ENCODE measurements at regions not wholly inside any gene's neighbourhood (a gene's known extent, or its start where the extent isn't known, plus 50 kb on each side); places are given as distances from the start of the nearest gene placed in this dataset.

DNA sequence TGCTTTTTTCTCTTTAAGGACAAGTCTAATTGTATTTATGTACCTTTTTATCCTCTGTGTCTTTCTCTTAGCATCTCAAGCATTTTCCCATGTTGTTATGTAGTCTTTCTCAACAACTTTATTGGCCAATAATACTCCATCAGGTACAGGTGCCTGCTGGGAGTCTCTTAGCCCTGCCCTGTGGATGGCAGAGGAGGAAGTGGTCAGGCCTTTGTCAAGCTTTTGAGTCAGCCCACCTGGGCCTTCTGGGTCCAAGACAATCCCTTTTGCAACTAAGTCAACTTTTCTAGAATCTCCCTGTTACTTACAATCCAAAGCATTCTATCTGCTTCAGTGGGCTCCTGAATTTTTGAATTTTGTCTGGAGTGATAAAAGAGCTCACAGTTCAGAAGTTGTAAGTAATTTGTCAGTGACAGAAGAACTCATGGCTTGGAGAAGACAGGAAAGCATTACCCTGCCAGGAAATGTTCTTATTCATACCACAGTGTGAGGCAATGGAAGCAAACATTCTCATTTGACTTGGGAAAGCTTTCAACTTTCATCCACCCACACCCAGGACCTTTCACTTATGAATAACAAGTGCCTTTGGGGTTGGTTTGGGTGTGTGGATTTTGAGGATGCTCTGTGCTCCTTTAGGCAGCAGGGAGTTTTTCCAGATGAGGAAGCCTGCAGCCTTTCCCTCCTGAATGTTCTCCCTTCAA is 200.0 kb upstream of the S1PR3 start:
- DNase-seq: peak; percentile 23
- Mint-ChIP-seq H3K9me3 (ENCODE audit: low read depth) (peaks cover 2% of the 10 kb centered on the region), H3K4me3 (no peak overlapping the region), H3K27ac (no peak overlapping the region), H3K4me1 (peaks cover 25% of the 10 kb centered on the region), H3K27me3 (peaks cover 16% of the 10 kb centered on the region), H3K36me3 (ENCODE audit: low read depth) (no peaks in the 10 kb centered on the region)
- intact Hi-C loops (cut with DNase I, micrococcal nuclease): no loop called here
- ChIA-PET POLR2A (no interaction called here), CTCF (interaction anchor here (0.7 to 1.2 kb wide), 2 partner anchors 17 to 24 kb away, joined by 3 read pairs; no protein-coding TSS in a partner anchor)
- peak; percentile 65 for ATAC-seq

DNA sequence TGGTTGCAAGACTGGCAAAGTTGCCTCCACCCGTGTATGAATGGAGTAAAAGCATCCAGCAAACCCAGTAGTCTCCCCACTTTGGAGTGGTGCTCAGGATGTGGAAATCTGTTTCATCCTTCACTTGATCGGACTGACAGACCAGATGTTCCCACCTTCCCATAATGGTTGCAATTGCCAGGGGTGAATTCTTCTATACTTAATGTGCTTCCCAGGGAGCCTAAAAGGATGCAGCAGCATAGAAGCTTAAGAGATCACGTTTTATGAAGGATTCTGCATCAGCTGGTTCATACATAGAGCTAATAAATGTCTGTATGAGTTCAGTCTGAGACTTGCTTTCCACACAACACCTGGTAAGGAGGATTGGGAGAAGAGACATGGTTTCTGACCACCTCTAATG is 198.8 kb upstream of the S1PR3 start:
- Mint-ChIP-seq H3K9me3 (ENCODE audit: low read depth) (peaks cover 4% of the 10 kb centered on the region), H3K27ac (no peak overlapping the region), H3K36me3 (ENCODE audit: low read depth) (peaks cover 1% of the 10 kb centered on the region), H3K4me3 (no peak overlapping the region), H3K4me1 (peaks cover 25% of the 10 kb centered on the region), H3K27me3 (peaks cover 10% of the 10 kb centered on the region)
- POLR2A ChIA-PET: no interaction called here
- CTCF ChIA-PET: interaction anchor here (0.7 kb wide), 2 partner anchors 152 to 197 kb away, joined by 3 read pairs; no protein-coding TSS in a partner anchor
- DNase-seq: no peak
- ATAC-seq: no peak
- intact Hi-C loops (cut with DNase I, micrococcal nuclease): no loop called here

GRCh38 chr9:88794100-88794499 is 197.2 kb upstream of the S1PR3 start:
- Mint-ChIP-seq H3K27ac (no peak overlapping the region), H3K4me3 (no peak overlapping the region), H3K9me3 (ENCODE audit: low read depth) (peaks cover 4% of the 10 kb centered on the region), H3K4me1 (peaks cover 25% of the 10 kb centered on the region), H3K27me3 (peaks cover 2% of the 10 kb centered on the region), H3K36me3 (ENCODE audit: low read depth) (peaks cover 2% of the 10 kb centered on the region)
- ChIA-PET POLR2A (no interaction called here), CTCF (interaction anchor here (0.6 kb wide), 1 partner anchor 72 kb away, joined by 3 read pairs; no protein-coding TSS in a partner anchor)
- ATAC-seq: no peak
- no peak for DNase-seq
- intact Hi-C loops (cut with DNase I, micrococcal nuclease): no loop called here

DNA sequence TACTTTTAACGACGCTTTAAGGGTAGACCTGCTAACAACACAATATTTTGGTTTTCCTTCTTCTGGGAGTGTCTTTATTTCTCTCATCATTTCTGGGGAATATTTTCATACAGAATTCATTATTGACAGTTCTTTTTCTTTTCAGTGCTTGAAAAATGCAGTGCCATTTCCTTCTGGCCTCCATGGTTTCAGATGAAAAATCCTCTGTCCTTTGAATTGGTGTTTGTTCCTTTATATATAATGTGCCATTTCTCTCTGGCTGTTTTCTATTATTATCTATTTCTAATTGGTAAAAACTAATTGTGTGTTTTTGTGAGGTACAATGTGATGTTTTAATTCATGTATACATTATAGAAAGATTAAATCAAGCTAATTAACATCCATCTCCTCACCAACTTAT is 194.3 kb upstream of the S1PR3 start:
- Mint-ChIP-seq H3K4me1 (peaks cover 4% of the 10 kb centered on the region), H3K27ac (no peak overlapping the region), H3K36me3 (ENCODE audit: low read depth) (peaks cover 2% of the 10 kb centered on the region), H3K9me3 (ENCODE audit: low read depth) (peaks cover 4% of the 10 kb centered on the region), H3K27me3 (peaks cover 17% of the 10 kb centered on the region), H3K4me3 (no peak overlapping the region)
- POLR2A ChIA-PET: no interaction called here
- CTCF ChIA-PET: no interaction called here
- intact Hi-C loops (cut with DNase I, micrococcal nuclease): no loop called here
- DNase-seq (no peak), ATAC-seq (no peak)

- Mint-ChIP-seq H3K9me3 (ENCODE audit: low read depth) (peaks cover 4% of the 10 kb centered on the region), H3K4me3 (no peak overlapping the region), H3K4me1 (peaks cover 3% of the 10 kb centered on the region), H3K36me3 (ENCODE audit: low read depth) (peaks cover 2% of the 10 kb centered on the region), H3K27me3 (peaks cover 29% of the 10 kb centered on the region), H3K27ac (no peak overlapping the region)
- CTCF ChIA-PET: no interaction called here
- intact Hi-C loops (cut with DNase I, micrococcal nuclease): no loop called here
- DNase-seq (no peak), ATAC-seq (no peak)
- POLR2A ChIA-PET: no interaction called here
These were observed 192.8 kb upstream of the S1PR3 start for GRCh38 chr9:88798476-88798875.

- ATAC-seq (no peak), DNase-seq (no peak)
- Mint-ChIP-seq H3K4me1 (peaks cover 6% of the 10 kb centered on the region), H3K36me3 (ENCODE audit: low read depth) (peaks cover 2% of the 10 kb centered on the region), H3K27me3 (peaks cover 36% of the 10 kb centered on the region), H3K4me3 (no peak overlapping the region), H3K9me3 (ENCODE audit: low read depth) (peaks cover 4% of the 10 kb centered on the region), H3K27ac (no peak overlapping the region)
- CTCF ChIA-PET: interaction anchor here (0.6 to 0.7 kb wide), 2 partner anchors 11 to 992 kb away, joined by 3 to 4 read pairs; no protein-coding TSS in a partner anchor
- intact Hi-C loops (cut with DNase I, micrococcal nuclease): no loop called here
- POLR2A ChIA-PET: no interaction called here
These were observed 191.5 kb upstream of the S1PR3 start for GRCh38 chr9:88799541-88800328.

DNA sequence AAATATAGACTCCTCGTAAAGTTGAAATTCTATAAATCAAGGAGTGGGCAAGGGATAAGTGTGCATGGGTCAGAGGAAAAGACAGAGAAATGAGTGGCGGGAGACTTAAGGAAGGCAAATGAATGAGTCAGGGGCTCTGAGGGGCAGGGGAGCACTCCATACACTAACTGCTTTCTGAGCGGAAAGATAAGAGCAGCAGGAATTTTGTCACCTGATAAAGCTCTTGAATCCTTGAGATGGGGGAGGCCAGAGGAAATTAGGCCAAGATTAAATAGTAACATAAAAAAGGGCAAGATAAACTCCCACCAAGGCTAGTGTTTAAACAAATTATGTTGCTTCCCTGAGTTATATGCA is 191.0 kb upstream of the S1PR3 start:
- ChIA-PET CTCF (interaction anchor here (0.6 kb wide), 1 partner anchor 10 kb away, joined by 4 read pairs; no protein-coding TSS in a partner anchor), POLR2A (no interaction called here)
- no peak overlapping the region for H3K27ac Mint-ChIP-seq
- DNase-seq: no peak
- intact Hi-C loops (cut with DNase I, micrococcal nuclease): no loop called here
- ATAC-seq: no peak
- H3K9me3 Mint-ChIP-seq (ENCODE audit: low read depth): peaks cover 4% of the 10 kb centered on the region
- no peak overlapping the region for H3K4me3 Mint-ChIP-seq
- peaks cover 6% of the 10 kb centered on the region for H3K4me1 Mint-ChIP-seq
- peaks cover 2% of the 10 kb centered on the region for H3K36me3 Mint-ChIP-seq (ENCODE audit: low read depth)
- peaks cover 36% of the 10 kb centered on the region for H3K27me3 Mint-ChIP-seq

DNA sequence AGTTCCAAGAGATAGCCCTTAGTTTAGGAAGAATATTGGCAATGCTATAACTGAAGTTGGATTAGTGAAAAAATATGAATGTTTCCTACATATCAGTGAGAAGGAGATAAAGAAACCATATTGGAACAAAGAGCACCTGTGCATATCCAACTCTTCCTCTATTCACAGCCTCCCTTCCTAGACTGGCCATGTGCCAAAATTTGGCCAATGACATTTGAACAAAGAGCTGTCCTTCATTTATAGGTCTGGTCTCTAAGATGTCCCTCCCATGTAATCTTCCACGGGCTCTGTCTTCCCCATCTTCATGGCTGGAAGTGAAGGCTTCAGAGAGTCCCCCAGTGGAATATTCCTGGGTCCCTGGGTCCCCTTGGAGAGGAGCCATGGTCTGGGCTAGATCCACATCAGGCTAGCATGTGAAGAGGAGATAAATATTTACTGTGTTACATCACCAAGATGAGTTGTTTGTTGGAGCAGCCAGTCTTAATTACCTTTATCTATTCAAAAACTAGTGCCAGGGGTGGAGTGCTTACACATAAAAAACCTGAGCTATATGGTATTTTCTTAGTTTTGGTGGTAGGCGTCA is 190.0 kb upstream of the S1PR3 start:
- H3K9me3 Mint-ChIP-seq (ENCODE audit: low read depth): peaks cover 2% of the 10 kb centered on the region
- H3K27ac Mint-ChIP-seq: no peak overlapping the region
- no peak overlapping the region for H3K4me3 Mint-ChIP-seq
- POLR2A ChIA-PET: no interaction called here
- peaks cover 2% of the 10 kb centered on the region for H3K36me3 Mint-ChIP-seq (ENCODE audit: low read depth)
- no peak for DNase-seq
- ATAC-seq: no peak
- peaks cover 6% of the 10 kb centered on the region for H3K4me1 Mint-ChIP-seq
- peaks cover 36% of the 10 kb centered on the region for H3K27me3 Mint-ChIP-seq
- intact Hi-C loops (cut with DNase I, micrococcal nuclease): no loop called here
- CTCF ChIA-PET: no interaction called here

DNA sequence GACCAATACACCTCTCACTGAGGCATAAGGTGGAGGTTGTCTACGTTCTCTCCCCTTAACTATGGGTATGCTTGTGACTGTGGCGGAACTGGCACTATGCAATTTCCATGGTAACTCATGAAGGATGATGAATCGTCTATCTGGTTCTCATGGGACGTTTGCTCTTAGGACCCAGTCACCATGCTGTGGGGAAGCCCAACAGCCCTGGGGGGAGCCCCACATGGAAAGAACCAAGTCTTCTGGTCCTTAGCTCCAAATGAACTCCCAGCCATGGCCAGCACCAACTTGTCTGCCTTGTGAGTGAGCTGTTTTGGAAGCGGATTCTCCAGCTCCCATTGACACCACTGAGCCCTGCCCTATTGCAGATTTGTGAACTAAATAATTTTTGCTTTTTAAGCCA is 188.7 kb upstream of the S1PR3 start:
- peaks cover 43% of the 10 kb centered on the region for H3K27me3 Mint-ChIP-seq
- peaks cover under 1% of the 10 kb centered on the region for H3K36me3 Mint-ChIP-seq (ENCODE audit: low read depth)
- peak; percentile 7 for DNase-seq
- intact Hi-C loops (cut with DNase I, micrococcal nuclease): no loop called here
- H3K4me1 Mint-ChIP-seq: peaks cover 6% of the 10 kb centered on the region
- H3K4me3 Mint-ChIP-seq: no peak overlapping the region
- POLR2A ChIA-PET: no interaction called here
- CTCF ChIA-PET: no interaction called here
- no peak overlapping the region for H3K27ac Mint-ChIP-seq
- no peak for ATAC-seq
- H3K9me3 Mint-ChIP-seq (ENCODE audit: low read depth): no peaks in the 10 kb centered on the region

DNA sequence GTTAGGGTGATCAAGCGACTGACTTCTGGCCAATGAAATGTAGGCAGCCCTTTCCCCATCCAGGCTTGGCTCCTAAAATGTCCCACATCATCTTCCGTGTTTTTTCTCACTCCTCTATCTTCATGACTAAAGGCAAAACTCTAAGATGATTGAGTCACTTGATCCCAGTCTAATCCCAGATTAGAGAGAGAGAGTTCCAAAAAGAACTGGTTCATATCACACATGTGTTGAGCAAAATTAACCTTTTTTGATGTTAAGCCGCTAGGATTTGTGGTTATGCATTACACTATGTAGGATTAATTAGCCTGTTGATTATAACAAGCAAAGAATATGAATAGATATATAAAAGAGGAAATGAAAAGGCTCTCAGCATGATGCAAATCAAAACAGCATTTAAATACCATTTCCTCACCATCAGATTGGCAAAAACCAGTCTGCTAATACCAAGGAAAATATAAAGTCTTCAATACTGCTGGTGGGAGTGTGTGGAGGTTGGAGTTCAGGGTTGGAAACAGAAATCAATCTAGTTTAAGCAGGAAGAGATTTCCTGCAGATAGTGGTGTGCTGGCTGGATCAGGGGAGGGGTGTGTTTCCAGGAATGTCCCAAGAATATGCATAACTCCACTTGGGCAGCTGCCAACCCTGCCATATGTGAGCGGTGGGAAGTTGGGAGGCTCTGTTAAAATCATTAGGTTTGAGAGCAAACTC is 187.6 kb upstream of the S1PR3 start:
- no peaks in the 10 kb centered on the region for H3K36me3 Mint-ChIP-seq (ENCODE audit: low read depth)
- H3K27ac Mint-ChIP-seq: no peak overlapping the region
- H3K4me3 Mint-ChIP-seq: no peak overlapping the region
- DNase-seq: no peak
- ChIA-PET CTCF (no interaction called here), POLR2A (no interaction called here)
- no peak for ATAC-seq
- peaks cover 44% of the 10 kb centered on the region for H3K27me3 Mint-ChIP-seq
- H3K9me3 Mint-ChIP-seq (ENCODE audit: low read depth): no peaks in the 10 kb centered on the region
- intact Hi-C loops (cut with DNase I, micrococcal nuclease): no loop called here
- H3K4me1 Mint-ChIP-seq: peaks cover 6% of the 10 kb centered on the region

DNA sequence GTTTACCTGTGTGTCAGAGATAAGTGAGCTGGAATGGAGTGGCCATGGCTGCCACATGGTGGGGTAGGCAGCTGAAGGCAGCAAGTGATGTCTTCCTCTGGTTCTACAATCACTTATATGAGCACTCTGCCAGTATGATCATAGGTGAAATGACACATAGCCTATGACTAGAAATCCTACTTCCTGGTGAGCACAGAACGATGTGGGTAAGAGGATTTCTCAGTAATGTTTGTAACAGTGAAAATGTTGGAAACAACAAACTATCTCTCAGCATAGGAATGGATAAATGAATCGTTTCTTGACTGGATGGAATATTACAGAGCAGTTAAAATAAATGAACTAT is 187.0 kb upstream of the S1PR3 start:
- peaks cover 6% of the 10 kb centered on the region for H3K4me1 Mint-ChIP-seq
- ATAC-seq (peak; percentile 76), DNase-seq (peak; percentile 14)
- ChIA-PET CTCF (no interaction called here), POLR2A (no interaction called here)
- intact Hi-C loops (cut with DNase I, micrococcal nuclease): no loop called here
- no peak overlapping the region for H3K4me3 Mint-ChIP-seq
- H3K27ac Mint-ChIP-seq: no peak overlapping the region
- no peaks in the 10 kb centered on the region for H3K36me3 Mint-ChIP-seq (ENCODE audit: low read depth)
- peaks cover 46% of the 10 kb centered on the region for H3K27me3 Mint-ChIP-seq
- no peaks in the 10 kb centered on the region for H3K9me3 Mint-ChIP-seq (ENCODE audit: low read depth)

Measured in activated CD4-positive, alpha-beta T cell treated with anti-CD3 and anti-CD28 coated beads for 36 hours (primary cell).